Memory B cell (primary cell): ENCODE measurements at regions not wholly inside any gene's neighbourhood (a gene's known extent, or its start where the extent isn't known, plus 50 kb on each side); places are given as distances from the start of the nearest gene placed in this dataset.
"Not testable (repeated sequence)": the region's sequence is repeated elsewhere in the genome, so short reads cannot be mapped to it uniquely, and the experiment has no call there.

Source experiments
- ATAC-seq: fragments of 150-1000 bp; cut with Tn5 transposase; 2 replicates; pipeline ENCODE4 v1.10.0; 2021; ENCODE audit warnings: low read depth, mild to moderate bottlenecking, moderate library complexity
- DNase-seq, 2 donors: peaks; one replicate each; pipeline ENCODE4 v3.0.0; 2022; ENCODE audit warnings: low spot score in 2 of 2
- H3K27ac Mint-ChIP-seq: one replicate; pipeline ENCODE4 v1.8.0; 2022; ENCODE audit warnings: mild to moderate bottlenecking, moderate library complexity, mixed read lengths
- H3K27me3 Mint-ChIP-seq: one replicate; pipeline ENCODE4 v1.8.0; 2022; ENCODE audit warnings: mixed read lengths
- H3K36me3 Mint-ChIP-seq: one replicate; pipeline ENCODE4 v1.8.0; 2022; ENCODE audit warnings: mild to moderate bottlenecking, mixed read lengths
- H3K4me1 Mint-ChIP-seq: one replicate; pipeline ENCODE4 v1.8.0; 2022; ENCODE audit warnings: mixed read lengths
- H3K4me3 Mint-ChIP-seq: one replicate; pipeline ENCODE4 v1.8.0; 2022; ENCODE audit warnings: mild to moderate bottlenecking, moderate library complexity, mixed read lengths
- H3K9me3 Mint-ChIP-seq: one replicate; pipeline ENCODE4 v1.8.0; 2022; ENCODE audit warnings: mixed read lengths

DNA sequence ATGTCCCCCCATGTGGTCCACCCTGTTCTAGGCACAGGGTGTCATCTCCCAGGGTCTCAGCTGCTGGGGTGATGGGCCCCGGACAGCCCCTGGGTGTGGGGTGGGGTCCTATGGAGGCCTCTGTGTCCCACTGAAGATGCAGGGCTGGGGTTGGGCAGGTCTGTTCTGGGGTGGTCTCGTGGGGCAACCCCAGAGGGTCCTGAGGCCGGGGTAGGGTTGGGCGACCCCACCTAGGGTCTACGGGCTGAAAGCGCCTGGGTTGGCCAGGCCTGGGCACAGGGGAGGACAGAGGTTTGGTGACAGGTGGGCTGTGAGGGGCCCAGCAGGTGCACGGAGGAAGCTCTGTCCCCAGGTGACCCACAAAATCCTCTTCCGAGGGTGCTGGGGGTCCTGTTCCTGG, 159.2 kb downstream of the TMEM121 start:
- ATAC-seq, result peak; percentile 0
- H3K36me3 Mint-ChIP-seq, H3K4me3 Mint-ChIP-seq, H3K9me3 Mint-ChIP-seq, DNase-seq, H3K27me3 Mint-ChIP-seq: not testable (repeated sequence)
- Mint-ChIP-seq H3K4me1 (peaks cover 54% of the 10 kb centered on the region), H3K27ac (peak overlapping the region; percentile 96)

GRCh38 chr14:105686050-105686449, 159.7 kb downstream of the TMEM121 start:
- H3K9me3 Mint-ChIP-seq, H3K4me3 Mint-ChIP-seq, H3K27me3 Mint-ChIP-seq, H3K27ac Mint-ChIP-seq, H3K36me3 Mint-ChIP-seq, DNase-seq: not testable (repeated sequence)
- peaks cover 58% of the 10 kb centered on the region for H3K4me1 Mint-ChIP-seq
- peak; percentile 79 for ATAC-seq

DNA sequence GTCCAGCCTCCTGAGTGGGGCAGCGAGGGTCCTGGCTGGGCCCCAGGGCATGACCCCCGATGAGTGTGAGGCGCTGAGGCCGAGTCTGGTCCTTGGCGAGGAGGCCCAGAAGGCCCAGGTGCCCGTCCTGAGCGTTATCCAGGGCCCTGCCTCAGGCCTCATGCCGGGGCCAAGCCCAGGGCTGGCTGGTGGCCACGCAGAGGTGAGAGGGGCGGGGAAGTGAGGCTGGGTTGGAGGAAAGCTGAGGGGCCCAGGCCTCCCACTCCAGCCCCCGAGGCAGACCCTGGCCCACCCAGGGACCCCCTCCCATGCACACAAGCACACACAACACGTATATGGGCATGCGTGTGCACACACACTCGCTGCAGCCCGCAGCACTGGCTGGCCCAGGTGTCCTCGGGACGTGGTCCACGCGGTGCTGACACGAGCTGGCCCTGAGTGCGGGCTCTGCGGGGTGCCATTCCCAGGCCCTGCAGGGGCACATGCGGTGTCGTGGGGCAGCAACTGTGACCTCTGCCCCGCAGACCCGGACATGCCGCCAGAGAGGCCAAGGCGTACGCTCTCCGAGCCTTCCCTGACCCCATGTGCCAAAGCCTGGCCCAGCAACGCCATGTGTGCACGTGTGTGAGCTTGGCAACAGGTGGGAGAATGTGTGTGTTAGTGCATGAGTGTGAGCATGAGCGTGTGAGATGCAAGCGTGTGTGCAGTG, 160.2 kb downstream of the TMEM121 start:
- H3K4me3 Mint-ChIP-seq, H3K36me3 Mint-ChIP-seq, H3K9me3 Mint-ChIP-seq, DNase-seq, H3K27me3 Mint-ChIP-seq: not testable (repeated sequence)
- peak; percentile 21 for ATAC-seq
- peaks cover 61% of the 10 kb centered on the region for H3K4me1 Mint-ChIP-seq
- H3K27ac Mint-ChIP-seq, result peak overlapping the region; percentile 86

GRCh38 chr14:105687171-105688022, 161.0 kb downstream of the TMEM121 start:
- peak overlapping the region; percentile 6 for H3K4me3 Mint-ChIP-seq
- peaks cover 59% of the 10 kb centered on the region for H3K4me1 Mint-ChIP-seq
- not testable (repeated sequence) for H3K9me3 Mint-ChIP-seq, ATAC-seq, H3K36me3 Mint-ChIP-seq, H3K27me3 Mint-ChIP-seq, DNase-seq
- peak overlapping the region; percentile 86 for H3K27ac Mint-ChIP-seq

DNA sequence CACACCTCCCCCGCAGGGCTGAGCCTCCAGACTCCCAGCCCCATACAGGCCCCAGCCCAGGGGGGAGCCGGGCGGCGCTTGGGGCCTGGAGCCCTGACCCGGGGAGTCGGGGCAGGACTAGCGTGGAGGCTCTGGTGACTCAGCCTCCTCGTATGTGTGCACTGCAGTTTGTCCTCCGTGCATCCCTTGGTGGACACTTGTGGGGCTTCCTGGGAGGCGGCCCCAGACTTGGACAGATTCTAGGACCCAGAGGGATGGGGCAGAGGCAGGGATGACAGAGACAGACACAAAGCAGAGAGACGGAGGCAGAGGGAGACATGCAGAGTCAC, 161.6 kb downstream of the TMEM121 start:
- not testable (repeated sequence) for H3K36me3 Mint-ChIP-seq, H3K9me3 Mint-ChIP-seq, DNase-seq, H3K27me3 Mint-ChIP-seq
- peak; percentile 16 for ATAC-seq
- peaks cover 56% of the 10 kb centered on the region for H3K4me1 Mint-ChIP-seq
- peak overlapping the region; percentile 6 for H3K4me3 Mint-ChIP-seq
- peak overlapping the region; percentile 86 for H3K27ac Mint-ChIP-seq

DNA sequence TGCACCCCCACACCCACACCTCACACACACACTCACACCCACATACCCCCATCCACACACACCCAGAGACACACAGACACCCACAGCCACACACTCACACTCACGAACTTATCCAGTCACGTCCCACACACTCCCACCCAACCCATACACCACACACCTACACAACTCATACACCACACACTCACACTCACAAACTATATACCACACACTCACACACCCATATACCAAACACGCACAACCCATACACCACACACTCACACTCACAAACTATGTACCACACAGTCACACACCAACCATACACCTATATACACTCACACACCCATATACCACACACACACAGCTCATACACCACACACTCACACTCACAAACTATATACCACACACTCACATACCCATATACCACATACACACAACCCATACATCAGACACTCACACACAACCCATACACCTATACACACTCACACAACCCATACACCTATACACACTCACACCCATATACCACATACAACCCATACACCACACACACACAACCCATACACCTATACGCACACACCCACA, 162.4 kb downstream of the TMEM121 start:
- not testable (repeated sequence) for H3K27me3 Mint-ChIP-seq, H3K36me3 Mint-ChIP-seq, ATAC-seq, H3K9me3 Mint-ChIP-seq, DNase-seq
- peak overlapping the region; percentile 93 for H3K27ac Mint-ChIP-seq
- peak overlapping the region; percentile 19 for H3K4me3 Mint-ChIP-seq
- H3K4me1 Mint-ChIP-seq, result peaks cover 56% of the 10 kb centered on the region

GRCh38 chr14:105689722-105690121, 163.3 kb downstream of the TMEM121 start:
- ATAC-seq (no peak), DNase-seq (no peak)
- Mint-ChIP-seq H3K27ac (peak overlapping the region; percentile 93), H3K4me3 (no peak overlapping the region), H3K36me3 (peaks cover 6% of the 10 kb centered on the region), H3K4me1 (peaks cover 59% of the 10 kb centered on the region), H3K27me3 (no peaks in the 10 kb centered on the region), H3K9me3 (peaks cover 8% of the 10 kb centered on the region)

DNA sequence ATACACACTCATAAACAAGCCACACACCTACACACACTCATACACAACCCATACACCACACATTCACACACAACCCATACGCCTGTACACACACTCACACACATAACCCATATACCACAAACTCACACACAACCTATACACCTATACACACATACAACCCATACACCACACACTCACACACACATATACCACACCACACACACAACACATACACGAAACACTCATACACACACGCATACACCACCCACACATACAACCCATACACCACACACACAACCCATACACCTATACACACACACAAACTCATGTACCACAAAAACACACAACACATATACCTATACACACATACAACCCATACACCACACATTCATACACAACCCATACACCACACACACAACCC, 164.3 kb downstream of the TMEM121 start:
- no peaks in the 10 kb centered on the region for H3K27me3 Mint-ChIP-seq
- peaks cover 62% of the 10 kb centered on the region for H3K4me1 Mint-ChIP-seq
- peaks cover 8% of the 10 kb centered on the region for H3K36me3 Mint-ChIP-seq
- DNase-seq, result no peak
- peak overlapping the region; percentile 19 for H3K4me3 Mint-ChIP-seq
- ATAC-seq, result no peak
- peaks cover 8% of the 10 kb centered on the region for H3K9me3 Mint-ChIP-seq
- peak overlapping the region; percentile 93 for H3K27ac Mint-ChIP-seq

- not testable (repeated sequence) for H3K27me3 Mint-ChIP-seq, H3K36me3 Mint-ChIP-seq, ATAC-seq, H3K9me3 Mint-ChIP-seq, H3K4me3 Mint-ChIP-seq
- peak in 1 of 2 donors; percentile 27 for DNase-seq
- H3K4me1 Mint-ChIP-seq, result peaks cover 62% of the 10 kb centered on the region
- H3K27ac Mint-ChIP-seq, result peak overlapping the region; percentile 93
Observed at GRCh38 chr14:105691321-105692109, 165.1 kb downstream of the TMEM121 start.

DNA sequence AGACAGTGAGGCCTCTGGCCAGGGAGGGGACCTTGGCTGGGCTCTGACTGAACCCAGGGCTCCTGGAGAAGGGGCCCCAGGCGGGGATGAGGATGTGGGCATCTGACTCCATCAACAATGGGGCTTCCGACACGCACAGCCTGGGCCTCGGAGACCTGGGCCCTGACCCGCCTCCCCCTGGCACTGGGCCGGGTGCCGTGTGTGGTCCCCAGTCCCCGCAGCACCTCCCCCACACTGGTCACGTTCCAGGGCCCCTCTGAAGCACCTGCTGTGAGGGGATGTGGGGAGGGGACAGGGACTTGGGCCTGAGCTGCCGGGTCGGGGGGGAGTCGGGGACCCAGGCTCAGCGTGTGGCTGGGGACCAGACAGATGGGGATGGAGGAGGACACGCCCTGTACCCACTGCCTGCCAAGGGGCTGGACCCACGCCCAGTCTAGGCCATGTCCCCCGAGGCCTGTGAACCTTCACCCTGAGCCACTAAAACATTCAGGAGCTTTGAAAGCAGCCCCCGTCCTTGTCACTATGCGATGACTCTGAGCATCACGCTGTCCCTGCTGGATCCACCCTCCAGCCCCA, 165.8 kb downstream of the TMEM121 start:
- Mint-ChIP-seq H3K27ac (peak overlapping the region; percentile 93), H3K4me1 (peaks cover 58% of the 10 kb centered on the region)
- H3K27me3 Mint-ChIP-seq, H3K4me3 Mint-ChIP-seq, H3K9me3 Mint-ChIP-seq, DNase-seq, H3K36me3 Mint-ChIP-seq: not testable (repeated sequence)
- peak; percentile 7 for ATAC-seq

- peak overlapping the region; percentile 97 for H3K27ac Mint-ChIP-seq
- H3K36me3 Mint-ChIP-seq, result peaks cover 4% of the 10 kb centered on the region
- no peaks in the 10 kb centered on the region for H3K27me3 Mint-ChIP-seq
- peaks cover 49% of the 10 kb centered on the region for H3K4me1 Mint-ChIP-seq
- peak overlapping the region; percentile 63 for H3K4me3 Mint-ChIP-seq
- peaks cover 8% of the 10 kb centered on the region for H3K9me3 Mint-ChIP-seq
- DNase-seq (peak in 1 of 2 donors; percentile 5), ATAC-seq (no peak)
Observed at GRCh38 chr14:105694961-105695360, 168.6 kb downstream of the TMEM121 start.

- not testable (repeated sequence) for H3K27me3 Mint-ChIP-seq, H3K9me3 Mint-ChIP-seq, DNase-seq, H3K27ac Mint-ChIP-seq, H3K36me3 Mint-ChIP-seq, H3K4me3 Mint-ChIP-seq
- H3K4me1 Mint-ChIP-seq, result peaks cover 46% of the 10 kb centered on the region
- ATAC-seq, result peak; percentile 77
Observed at GRCh38 chr14:105696388-105696787, 170.0 kb downstream of the TMEM121 start.

DNA sequence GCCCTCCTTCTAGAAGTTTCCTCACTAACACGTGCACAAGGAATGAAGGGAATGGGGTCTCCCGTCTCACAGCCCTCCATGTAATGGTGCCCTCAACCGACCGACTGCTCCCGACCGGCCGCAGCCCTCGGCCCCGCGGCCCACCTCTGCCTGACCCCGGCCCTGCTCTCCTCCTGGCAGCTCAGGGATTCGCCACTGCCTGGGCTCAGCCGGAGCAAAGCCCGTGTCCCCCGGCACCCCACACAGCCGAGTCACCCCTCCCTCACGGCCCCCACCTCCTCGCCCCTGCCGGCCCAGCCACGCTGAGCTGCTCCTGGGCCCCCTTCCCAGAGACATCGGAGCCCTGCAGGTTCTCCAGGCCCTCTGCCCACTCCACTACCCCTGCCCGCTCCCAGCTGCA, 171.0 kb downstream of the TMEM121 start:
- DNase-seq, result peak in 1 of 2 donors; percentile 22

More for the DNA sequence above, 171.0 kb downstream of the TMEM121 start:
- peak overlapping the region; percentile 97 for H3K27ac Mint-ChIP-seq
- H3K4me3 Mint-ChIP-seq, H3K27me3 Mint-ChIP-seq, ATAC-seq, H3K36me3 Mint-ChIP-seq, H3K9me3 Mint-ChIP-seq: not testable (repeated sequence)
- peaks cover 53% of the 10 kb centered on the region for H3K4me1 Mint-ChIP-seq
